ENCODE measurements at regions not wholly inside any gene's neighbourhood (a gene's known extent, or its start where the extent isn't known, plus 50 kb on each side); places are given as distances from the start of the nearest gene placed in this dataset.

GRCh38 chr17:52213451-52213850 lies 54.9 kb upstream of the CA10 start:
- no peak overlapping the region for H3K4me3 ChIP-seq (replicated peaks in 1 of 2; ENCODE audit: low read depth in 2 of 2, low read length in 2 of 2)
- no peak for DNase-seq (ENCODE audit: low read depth in 2 of 2)
- TF ChIP-seq CTCF (IDR thresholded peaks at IDR 0.05; ENCODE audit: low read depth, low read length) = no peak

- H3K4me3 ChIP-seq (replicated peaks in 1 of 2; ENCODE audit: low read depth in 2 of 2, low read length in 2 of 2) = no peak overlapping the region
- no peak for DNase-seq (ENCODE audit: low read depth in 2 of 2)
- no peak for TF ChIP-seq CTCF (IDR thresholded peaks at IDR 0.05; ENCODE audit: low read depth, low read length)
Observed at GRCh38 chr17:52212851-52213250, 54.3 kb upstream of the CA10 start.

- DNase-seq (ENCODE audit: low read depth in 2 of 2) = no peak
- no peak for TF ChIP-seq CTCF (IDR thresholded peaks at IDR 0.05; ENCODE audit: low read depth, low read length)
- no peak overlapping the region for H3K4me3 ChIP-seq (replicated peaks in 1 of 2; ENCODE audit: low read depth in 2 of 2, low read length in 2 of 2)
Observed at GRCh38 chr17:52209507-52209906, 51.0 kb upstream of the CA10 start.

Measured in cardiac fibroblast (primary cell).